ENCODE measurements at regions not wholly inside any gene's neighbourhood (a gene's known extent, or its start where the extent isn't known, plus 50 kb on each side); places are given as distances from the start of the nearest gene placed in this dataset.
"Not testable (repeated sequence)": the region's sequence is repeated elsewhere in the genome, so short reads cannot be mapped to it uniquely, and the experiment has no call there.

- not testable (repeated sequence) for TF ChIP-seq CTCF, POLR2A (IDR thresholded peaks at IDR 0.05)
These were observed 100.2 kb upstream of the ZNF746 start for GRCh38 chr7:149597789-149598188.

All from testis (tissue), 2 donors.